ENCODE measurements at regions not wholly inside any gene's neighbourhood (a gene's known extent, or its start where the extent isn't known, plus 50 kb on each side); places are given as distances from the start of the nearest gene placed in this dataset.

DNA sequence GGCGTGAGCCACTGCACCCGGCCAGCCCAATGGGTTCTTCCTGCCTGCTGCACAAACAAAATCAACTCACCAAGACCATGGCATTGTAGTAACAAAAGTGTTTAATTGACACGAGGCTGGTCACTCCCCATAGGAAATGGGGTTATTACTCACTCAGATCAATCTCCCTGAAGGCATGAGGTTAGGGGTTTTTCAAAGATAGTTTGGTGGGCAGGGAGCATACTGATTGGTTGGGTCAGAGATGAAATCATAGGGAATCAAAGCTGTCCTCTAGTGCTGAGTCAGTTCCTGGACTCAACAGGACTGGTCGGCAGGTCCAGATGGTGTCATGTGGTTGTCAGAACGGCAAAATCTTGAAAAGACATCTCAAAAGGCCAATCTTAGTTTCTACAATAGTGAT, 122.1 kb downstream of the TMEM17 start:
- Histone ChIP-seq H3K4me3 (no peak overlapping the region), H3K9me3 (replicated peaks; ENCODE audit: control insufficient read depth, insufficient read depth, low read depth, low read length) (no peaks in the 10 kb centered on the region; the same call in 1 of the 2 replicates), H3K4me2 (ENCODE audit: insufficient read depth, low read length) (no peak overlapping the region), H4K20me1 (replicated peaks; ENCODE audit: control insufficient read depth, insufficient read depth, low read length) (no peaks in the 10 kb centered on the region), H3K27ac (ENCODE audit: extremely low read depth, low read depth, low read length) (no peak overlapping the region), H2AFZ (ENCODE audit: low read depth, low read length) (no peak overlapping the region), H3K4me1 (replicated peaks in 1 of 2; ENCODE audit: control insufficient read depth in 2 of 2, insufficient read depth in 2 of 2, low read length in 2 of 2) (peaks cover 0 to 5% of the 10 kb centered on the region in 2 experiments; a peak in 1 of 5 replicates), H3K36me3 (ENCODE audit: control insufficient read depth, insufficient read depth, low read length) (no peaks in the 10 kb centered on the region; the same call in 2 of the 3 replicates), H3K79me2 (ENCODE audit: control insufficient read depth, insufficient read depth, low read length) (no peaks in the 10 kb centered on the region), H3K27me3 (ENCODE audit: control insufficient read depth in 2 of 2, insufficient read depth in 2 of 2, low read length in 2 of 2) (no peaks in the 10 kb centered on the region), H3K9me1 (ENCODE audit: control insufficient read depth, insufficient read depth, low read length) (no peaks in the 10 kb centered on the region), H3K9ac (ENCODE audit: insufficient read depth in 1 of 2, low read depth in 2 of 2, low read length in 2 of 2) (no peak overlapping the region)
- POLR2A ChIA-PET: no interaction called here
- no peak for TF ChIP-seq ZNF146 (CRISPR knock-in tag; IDR thresholded peaks at IDR 0.05; ENCODE audit: unreplicated experiment)
- 0 out of 2 replicates have a peak, but pooled peaks have one; percentile 12 for TF ChIP-seq ZNF316 (IDR thresholded peaks at IDR 0.05)
- 0 out of 2 replicates have a peak, but pooled peaks have one; percentile 5 for TF ChIP-seq C11orf30 (IDR thresholded peaks at IDR 0.05; ENCODE audit: low read depth)
- BruUV-seq (replicated peaks): no TSS peak
- DNase-seq (ENCODE audit: extremely low read depth in 1 of 4, low spot score in 3 of 4) (no peak), ATAC-seq (no peak), FAIRE-seq (no peak)
- WGBS (ENCODE audit: insufficient coverage, low coverage, missing lambda C conversion rate): 50% methylated on average over 5 of the region's 5 CpGs
- in situ Hi-C loops (cut with MboI) (no loop called here), intact Hi-C loops (cut with micrococcal nuclease) (no loop called here)
- CTCF ChIA-PET (ENCODE audit: low intra/inter-chr PET ratio): no interaction called here

DNA sequence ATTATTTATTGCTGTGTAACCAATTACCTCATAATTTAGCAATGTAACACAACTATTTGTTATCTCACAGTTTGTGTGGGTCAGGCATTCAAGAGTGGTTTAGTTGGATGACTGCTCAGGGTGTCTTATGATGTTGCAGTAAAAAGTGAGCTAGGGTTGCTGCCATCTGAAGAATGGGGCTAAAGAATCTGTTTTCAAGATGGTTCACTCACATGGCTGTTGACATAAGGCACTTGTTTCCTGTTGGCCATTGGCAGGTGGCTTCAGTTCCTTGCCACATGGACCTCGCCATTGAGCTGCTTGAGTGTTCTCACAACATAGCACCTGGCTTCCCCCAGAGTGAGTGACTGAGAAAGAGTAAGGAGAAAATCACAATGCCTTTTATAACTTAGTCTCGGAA, 123.2 kb downstream of the TMEM17 start:
- ATAC-seq: no peak
- CTCF ChIA-PET (ENCODE audit: low intra/inter-chr PET ratio): no interaction called here
- Histone ChIP-seq H3K36me3 (ENCODE audit: control insufficient read depth, insufficient read depth, low read length) (no peaks in the 10 kb centered on the region; the same call in 2 of the 3 replicates), H3K27ac (ENCODE audit: extremely low read depth, low read depth, low read length) (no peak overlapping the region), H3K9me1 (ENCODE audit: control insufficient read depth, insufficient read depth, low read length) (no peaks in the 10 kb centered on the region), H3K27me3 (ENCODE audit: control insufficient read depth in 2 of 2, insufficient read depth in 2 of 2, low read length in 2 of 2) (no peaks in the 10 kb centered on the region), H3K4me3 (no peak overlapping the region), H3K9me3 (replicated peaks; ENCODE audit: control insufficient read depth, insufficient read depth, low read depth, low read length) (no peaks in the 10 kb centered on the region; the same call in 1 of the 2 replicates), H3K79me2 (ENCODE audit: control insufficient read depth, insufficient read depth, low read length) (no peaks in the 10 kb centered on the region), H2AFZ (ENCODE audit: low read depth, low read length) (no peak overlapping the region), H4K20me1 (replicated peaks; ENCODE audit: control insufficient read depth, insufficient read depth, low read length) (no peaks in the 10 kb centered on the region), H3K9ac (ENCODE audit: insufficient read depth in 1 of 2, low read depth in 2 of 2, low read length in 2 of 2) (no peak overlapping the region), H3K4me2 (ENCODE audit: insufficient read depth, low read length) (no peak overlapping the region), H3K4me1 (replicated peaks in 1 of 2; ENCODE audit: control insufficient read depth in 2 of 2, insufficient read depth in 2 of 2, low read length in 2 of 2) (peaks cover 0 to 5% of the 10 kb centered on the region in 2 experiments; a peak in 1 of 5 replicates)
- POLR2A ChIA-PET: no interaction called here
- no TSS peak for BruUV-seq (replicated peaks)
- FAIRE-seq: no peak
- DNase-seq (ENCODE audit: extremely low read depth in 1 of 4, low spot score in 3 of 4): no peak
- 68% methylated on average over 2 of the region's 2 CpGs for WGBS (ENCODE audit: insufficient coverage, low coverage, missing lambda C conversion rate)
- intact Hi-C loops (cut with micrococcal nuclease): no loop called here
- in situ Hi-C loops (cut with MboI): no loop called here
- TF ChIP-seq, protein P1, sequence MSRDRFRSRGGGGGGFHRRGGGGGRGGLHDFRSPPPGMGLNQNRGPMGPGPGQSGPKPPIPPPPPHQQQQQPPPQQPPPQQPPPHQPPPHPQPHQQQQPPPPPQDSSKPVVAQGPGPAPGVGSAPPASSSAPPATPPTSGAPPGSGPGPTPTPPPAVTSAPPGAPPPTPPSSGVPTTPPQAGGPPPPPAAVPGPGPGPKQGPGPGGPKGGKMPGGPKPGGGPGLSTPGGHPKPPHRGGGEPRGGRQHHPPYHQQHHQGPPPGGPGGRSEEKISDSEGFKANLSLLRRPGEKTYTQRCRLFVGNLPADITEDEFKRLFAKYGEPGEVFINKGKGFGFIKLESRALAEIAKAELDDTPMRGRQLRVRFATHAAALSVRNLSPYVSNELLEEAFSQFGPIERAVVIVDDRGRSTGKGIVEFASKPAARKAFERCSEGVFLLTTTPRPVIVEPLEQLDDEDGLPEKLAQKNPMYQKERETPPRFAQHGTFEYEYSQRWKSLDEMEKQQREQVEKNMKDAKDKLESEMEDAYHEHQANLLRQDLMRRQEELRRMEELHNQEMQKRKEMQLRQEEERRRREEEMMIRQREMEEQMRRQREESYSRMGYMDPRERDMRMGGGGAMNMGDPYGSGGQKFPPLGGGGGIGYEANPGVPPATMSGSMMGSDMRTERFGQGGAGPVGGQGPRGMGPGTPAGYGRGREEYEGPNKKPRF (IDR thresholded peaks at IDR 0.05; ENCODE audit: low read depth, low read length): no peak
- TF ChIP-seq, protein P2, sequence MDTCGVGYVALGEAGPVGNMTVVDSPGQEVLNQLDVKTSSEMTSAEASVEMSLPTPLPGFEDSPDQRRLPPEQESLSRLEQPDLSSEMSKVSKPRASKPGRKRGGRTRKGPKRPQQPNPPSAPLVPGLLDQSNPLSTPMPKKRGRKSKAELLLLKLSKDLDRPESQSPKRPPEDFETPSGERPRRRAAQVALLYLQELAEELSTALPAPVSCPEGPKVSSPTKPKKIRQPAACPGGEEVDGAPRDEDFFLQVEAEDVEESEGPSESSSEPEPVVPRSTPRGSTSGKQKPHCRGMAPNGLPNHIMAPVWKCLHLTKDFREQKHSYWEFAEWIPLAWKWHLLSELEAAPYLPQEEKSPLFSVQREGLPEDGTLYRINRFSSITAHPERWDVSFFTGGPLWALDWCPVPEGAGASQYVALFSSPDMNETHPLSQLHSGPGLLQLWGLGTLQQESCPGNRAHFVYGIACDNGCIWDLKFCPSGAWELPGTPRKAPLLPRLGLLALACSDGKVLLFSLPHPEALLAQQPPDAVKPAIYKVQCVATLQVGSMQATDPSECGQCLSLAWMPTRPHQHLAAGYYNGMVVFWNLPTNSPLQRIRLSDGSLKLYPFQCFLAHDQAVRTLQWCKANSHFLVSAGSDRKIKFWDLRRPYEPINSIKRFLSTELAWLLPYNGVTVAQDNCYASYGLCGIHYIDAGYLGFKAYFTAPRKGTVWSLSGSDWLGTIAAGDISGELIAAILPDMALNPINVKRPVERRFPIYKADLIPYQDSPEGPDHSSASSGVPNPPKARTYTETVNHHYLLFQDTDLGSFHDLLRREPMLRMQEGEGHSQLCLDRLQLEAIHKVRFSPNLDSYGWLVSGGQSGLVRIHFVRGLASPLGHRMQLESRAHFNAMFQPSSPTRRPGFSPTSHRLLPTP (IDR thresholded peaks at IDR 0.05; ENCODE audit: borderline replicate concordance, extremely low read depth, insufficient read length): no peak
- TF ChIP-seq, protein P3, sequence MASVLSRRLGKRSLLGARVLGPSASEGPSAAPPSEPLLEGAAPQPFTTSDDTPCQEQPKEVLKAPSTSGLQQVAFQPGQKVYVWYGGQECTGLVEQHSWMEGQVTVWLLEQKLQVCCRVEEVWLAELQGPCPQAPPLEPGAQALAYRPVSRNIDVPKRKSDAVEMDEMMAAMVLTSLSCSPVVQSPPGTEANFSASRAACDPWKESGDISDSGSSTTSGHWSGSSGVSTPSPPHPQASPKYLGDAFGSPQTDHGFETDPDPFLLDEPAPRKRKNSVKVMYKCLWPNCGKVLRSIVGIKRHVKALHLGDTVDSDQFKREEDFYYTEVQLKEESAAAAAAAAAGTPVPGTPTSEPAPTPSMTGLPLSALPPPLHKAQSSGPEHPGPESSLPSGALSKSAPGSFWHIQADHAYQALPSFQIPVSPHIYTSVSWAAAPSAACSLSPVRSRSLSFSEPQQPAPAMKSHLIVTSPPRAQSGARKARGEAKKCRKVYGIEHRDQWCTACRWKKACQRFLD (CRISPR knock-in tag; IDR thresholded peaks at IDR 0.05): no peak
- TF ChIP-seq RBM22 (IDR thresholded peaks at IDR 0.05; ENCODE audit: low read depth, low read length, poor library complexity, severe bottlenecking): no peak
- no peak for TF ChIP-seq ZNF551 (CRISPR knock-in tag; IDR thresholded peaks at IDR 0.05)
- TF ChIP-seq MAZ (CRISPR knock-in tag; conservative IDR thresholded peaks at IDR 0.05 in 1 of 2, IDR thresholded peaks at IDR 0.05 in 1 of 2): no peak
